OCI-LY1 (cell line): ENCODE measurements at regions not wholly inside any gene's neighbourhood (a gene's known extent, or its start where the extent isn't known, plus 50 kb on each side); places are given as distances from the start of the nearest gene placed in this dataset.
A peak's percentile ranks its signal among the peaks of the same experiment; 100 is the strongest.

Experiments used
- H2AFZ ChIP-seq: fragments of 200-600 bp; sonication (generic), shearing (Covaris generic); 2 replicates; pipeline ENCODE4 v1.6.0; 2014; ENCODE audit warnings: antibody characterized with exemption, mild to moderate bottlenecking, low read length
- H3F3A ChIP-seq: fragments of 200-600 bp; sonication (generic), shearing (Covaris generic); 2 replicates; pipeline ENCODE4 v1.6.0; 2014; ENCODE audit warnings: mild to moderate bottlenecking, antibody characterized with exemption, low read length, moderate library complexity; ENCODE audit not compliant: insufficient read depth
- H3K27ac ChIP-seq: fragments of 200-600 bp; sonication (generic); 2 replicates; pipeline ENCODE4 v1.5.1; 2014; ENCODE audit warnings: low read length, mixed run types, mild to moderate bottlenecking, low read depth; ENCODE audit not compliant: poor library complexity, severe bottlenecking
- H3K27me3 ChIP-seq: fragments of 200-600 bp; sonication (generic); 2 replicates; pipeline ENCODE4 v1.6.0; 2014; ENCODE audit warnings: antibody characterized with exemption, mild to moderate bottlenecking, low read length, moderate library complexity; ENCODE audit not compliant: insufficient read depth
- H3K36me3 ChIP-seq: fragments of 200-600 bp; sonication (generic); 2 replicates; pipeline ENCODE4 v1.6.1; 2014; ENCODE audit warnings: mild to moderate bottlenecking, antibody characterized with exemption, low read length, moderate library complexity, mixed read lengths; ENCODE audit not compliant: insufficient read depth
- H3K4me1 ChIP-seq: fragments of 200-600 bp; sonication (generic); 2 replicates; pipeline ENCODE4 v1.5.1; 2014; ENCODE audit warnings: mild to moderate bottlenecking, low read length, moderate library complexity; ENCODE audit not compliant: insufficient read depth, severe bottlenecking
- H3K4me2 ChIP-seq: fragments of 200-600 bp; sonication (generic), shearing (Covaris generic); 2 replicates; pipeline ENCODE4 v1.6.1; 2014; ENCODE audit warnings: low read length
- H3K4me3 ChIP-seq: fragments of 200-600 bp; sonication (generic); 2 replicates; pipeline ENCODE4 v1.5.1; 2014; ENCODE audit warnings: low read length, low read depth, mild to moderate bottlenecking, mixed read lengths; ENCODE audit not compliant: poor library complexity, severe bottlenecking
- H3K79me2 ChIP-seq: fragments of 200-600 bp; shearing (Covaris generic); 2 replicates; pipeline ENCODE4 v1.6.1; 2016; ENCODE audit warnings: mixed run types, low read length, mixed read lengths; ENCODE audit not compliant: insufficient read depth
- H3K9ac ChIP-seq: fragments of 200-600 bp; sonication (generic), shearing (Covaris generic); 2 replicates; pipeline ENCODE4 v1.6.1; 2014; ENCODE audit warnings: mild to moderate bottlenecking, low read length, mixed read lengths
- H3K9me2 ChIP-seq: fragments of 200-600 bp; sonication (generic), shearing (Covaris generic); 2 replicates; pipeline ENCODE4 v1.6.1; 2014; ENCODE audit warnings: low read depth, mild to moderate bottlenecking, low read length, mixed read lengths
- H3K9me3 ChIP-seq: fragments of 200-600 bp; shearing (Covaris generic); 2 replicates; pipeline ENCODE4 v1.6.1; 2014; ENCODE audit warnings: low read length, mixed read lengths
- H4K20me1 ChIP-seq: fragments of 200-600 bp; sonication (generic), shearing (Covaris generic); 2 replicates; pipeline ENCODE4 v1.6.0; 2016; ENCODE audit warnings: mild to moderate bottlenecking, low read length; ENCODE audit not compliant: insufficient read depth
- CTCF ChIP-seq: fragments of 200-600 bp; sonication (generic), shearing (Covaris generic); IDR thresholded peaks from 2 replicates; pipeline ENCODE4 v1.5.1; 2017; ENCODE audit warnings: mild to moderate bottlenecking, antibody characterized with exemption, low read length, moderate library complexity, mixed read lengths
- EZH2 ChIP-seq: fragments of 200-600 bp; sonication (generic), shearing (Covaris generic); IDR thresholded peaks from 2 replicates; pipeline ENCODE4 v1.8.0; 2017; ENCODE audit warnings: borderline replicate concordance, mixed run types, mild to moderate bottlenecking, antibody characterized with exemption, low read length, moderate library complexity, mixed read lengths

GRCh38 chr1:186609183-186609582 is 71.0 kb downstream of the PTGS2 start:
- no peak overlapping the region for H3K4me2 ChIP-seq

GRCh38 chr1:186605762-186606350 is 74.4 kb downstream of the PTGS2 start:
- Histone ChIP-seq H3K27ac (no peak overlapping the region), H3K27me3 (no peaks in the 10 kb centered on the region), H3K9ac (no peak overlapping the region), H3K9me2 (no peaks in the 10 kb centered on the region), H3K4me3 (no peak overlapping the region), H3K36me3 (no peaks in the 10 kb centered on the region), H3K4me1 (no peaks in the 10 kb centered on the region), H3K4me2 (no peak overlapping the region), H3K9me3 (no peaks in the 10 kb centered on the region), H3F3A (no peaks in the 10 kb centered on the region), H2AFZ (no peak overlapping the region), H3K79me2 (no peaks in the 10 kb centered on the region), H4K20me1 (no peaks in the 10 kb centered on the region)
- TF ChIP-seq EZH2 (no peak), CTCF (peak; percentile 66; the same call in 1 of the 2 replicates)

More at GRCh38 chr1:186609183-186609582, 71.0 kb downstream of the PTGS2 start:
- Histone ChIP-seq H3K27ac (no peak overlapping the region), H3K4me3 (no peak overlapping the region), H2AFZ (no peak overlapping the region), H3K79me2 (no peaks in the 10 kb centered on the region), H3F3A (no peaks in the 10 kb centered on the region), H3K9me2 (no peaks in the 10 kb centered on the region), H3K27me3 (no peaks in the 10 kb centered on the region), H3K9ac (no peak overlapping the region), H3K9me3 (no peaks in the 10 kb centered on the region), H3K36me3 (no peaks in the 10 kb centered on the region), H4K20me1 (no peaks in the 10 kb centered on the region), H3K4me1 (no peaks in the 10 kb centered on the region)
- TF ChIP-seq CTCF (no peak), EZH2 (no peak)

GRCh38 chr1:186595969-186596368 is 84.3 kb downstream of the PTGS2 start:
- no peaks in the 10 kb centered on the region for H3K36me3 ChIP-seq
- no peak overlapping the region for H3K27ac ChIP-seq
- H3K4me1 ChIP-seq, result no peaks in the 10 kb centered on the region
- H3K4me3 ChIP-seq, result no peak overlapping the region
- no peaks in the 10 kb centered on the region for H3K9me2 ChIP-seq
- H3K9ac ChIP-seq, result no peak overlapping the region
- H4K20me1 ChIP-seq, result no peaks in the 10 kb centered on the region
- H3K9me3 ChIP-seq, result no peaks in the 10 kb centered on the region
- no peak overlapping the region for H2AFZ ChIP-seq
- H3K79me2 ChIP-seq, result no peaks in the 10 kb centered on the region
- H3K27me3 ChIP-seq, result no peaks in the 10 kb centered on the region
- H3F3A ChIP-seq, result no peaks in the 10 kb centered on the region
- no peak overlapping the region for H3K4me2 ChIP-seq
- TF ChIP-seq EZH2 (no peak), CTCF (no peak)
